ENCODE measurements at regions not wholly inside any gene's neighbourhood (a gene's known extent, or its start where the extent isn't known, plus 50 kb on each side); places are given as distances from the start of the nearest gene placed in this dataset.

GRCh38 chr11:122516686-122517085 is 138.8 kb upstream of the UBASH3B start:
- TF ChIP-seq EZH2 (IDR thresholded peaks at IDR 0.05; ENCODE audit: low read length, unreplicated experiment) (no peak), CTCF (conservative IDR thresholded peaks at IDR 0.05; ENCODE audit: low read depth, low read length) (no peak)

Measured in PC-3 (cell line).